ENCODE measurements at regions not wholly inside any gene's neighbourhood (a gene's known extent, or its start where the extent isn't known, plus 50 kb on each side); places are given as distances from the start of the nearest gene placed in this dataset.

DNA sequence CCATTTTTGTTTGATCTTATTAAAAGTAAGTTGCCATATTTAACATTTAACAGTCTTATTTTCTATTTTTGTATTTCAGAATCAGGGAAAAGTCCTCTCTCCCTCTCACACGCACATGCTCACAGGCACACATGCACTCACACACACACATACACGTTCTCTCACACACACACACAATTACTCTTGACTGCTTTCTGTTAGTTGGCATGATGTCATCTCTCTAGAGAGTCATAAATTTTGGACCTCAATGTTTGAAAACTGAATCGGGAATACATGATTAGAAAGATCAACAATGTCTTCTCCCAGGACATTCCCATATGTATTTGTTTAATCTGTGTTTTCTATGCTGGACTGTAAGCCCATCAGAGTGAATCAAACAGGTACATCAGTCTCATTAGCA, 165.7 kb upstream of the AHR start:
- no peak for DNase-seq

DNA sequence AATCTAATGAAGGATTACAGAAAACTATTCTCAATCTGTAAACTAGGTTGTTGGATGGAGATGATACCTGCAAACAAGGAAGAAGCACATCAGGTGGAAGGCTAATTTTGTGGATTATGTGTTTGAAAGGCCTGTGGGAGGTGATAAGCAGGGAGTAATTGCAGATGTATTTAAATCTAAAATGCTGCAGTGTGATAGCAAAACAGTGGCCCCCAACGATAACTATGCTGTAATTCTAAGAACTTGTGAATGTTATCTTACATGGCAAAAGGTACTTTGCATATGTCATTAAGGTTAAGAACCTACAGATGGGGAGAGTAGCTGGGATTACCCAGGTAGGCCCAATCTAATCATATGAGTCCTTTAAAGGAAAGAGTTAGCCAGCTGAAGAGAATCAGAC, 164.5 kb upstream of the AHR start:
- no peak for DNase-seq

DNA sequence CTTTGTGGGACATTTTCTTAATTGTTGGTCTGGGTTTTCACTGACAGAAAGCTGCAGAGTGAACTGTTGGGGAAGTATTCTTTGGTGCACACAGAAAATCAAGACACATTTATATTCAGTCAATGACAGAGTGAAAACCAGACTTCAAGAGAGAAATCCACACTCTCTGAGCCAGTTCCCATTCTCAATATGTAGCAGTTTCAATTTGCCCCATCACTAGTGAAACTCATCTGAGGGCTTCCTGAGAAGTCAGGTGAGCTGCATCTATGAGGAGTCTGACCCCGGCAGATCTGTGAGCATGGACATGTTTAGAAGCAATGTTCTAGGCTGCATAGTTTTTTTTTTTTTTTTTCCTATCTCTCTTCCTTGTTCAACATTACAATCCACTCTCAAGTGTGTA, 163.7 kb upstream of the AHR start:
- no peak for DNase-seq

DNA sequence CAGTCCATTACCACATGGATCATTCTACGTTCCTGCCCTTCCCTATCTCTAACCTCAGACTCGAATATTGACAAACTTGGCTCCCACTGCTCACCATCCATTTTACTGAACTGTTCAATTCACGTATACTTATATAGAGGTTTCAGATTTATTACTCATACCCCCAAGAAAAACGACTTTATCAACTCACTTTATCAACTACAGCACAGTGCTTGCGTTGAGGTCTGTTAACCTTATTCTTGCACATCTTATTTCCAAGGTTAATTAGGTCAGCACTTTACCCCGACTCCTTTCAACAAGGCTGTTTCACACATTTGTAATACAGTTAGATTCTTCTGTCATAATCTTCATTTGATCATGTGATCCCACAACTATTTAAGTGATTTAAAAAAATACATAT, 162.3 kb upstream of the AHR start:
- no peak for DNase-seq

DNA sequence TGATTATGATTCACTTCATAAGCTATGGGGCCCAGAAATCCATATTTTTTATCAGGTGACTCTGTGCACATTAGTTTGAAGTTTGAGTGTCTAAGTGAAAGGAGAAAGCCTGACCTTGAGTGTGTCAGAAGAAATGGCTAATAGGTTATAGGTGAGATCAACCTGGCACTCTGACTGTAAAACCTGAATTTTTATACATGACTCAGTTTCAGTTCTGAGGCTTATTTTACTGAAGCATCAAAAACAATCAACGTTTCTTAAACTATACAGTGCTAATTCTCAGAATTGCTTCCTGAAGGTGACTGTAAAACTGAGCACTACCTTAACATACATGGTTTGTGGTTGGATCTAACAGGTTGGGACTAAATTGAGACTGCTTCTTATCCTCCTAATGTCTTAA, 159.4 kb upstream of the AHR start:
- DNase-seq = no peak

DNA sequence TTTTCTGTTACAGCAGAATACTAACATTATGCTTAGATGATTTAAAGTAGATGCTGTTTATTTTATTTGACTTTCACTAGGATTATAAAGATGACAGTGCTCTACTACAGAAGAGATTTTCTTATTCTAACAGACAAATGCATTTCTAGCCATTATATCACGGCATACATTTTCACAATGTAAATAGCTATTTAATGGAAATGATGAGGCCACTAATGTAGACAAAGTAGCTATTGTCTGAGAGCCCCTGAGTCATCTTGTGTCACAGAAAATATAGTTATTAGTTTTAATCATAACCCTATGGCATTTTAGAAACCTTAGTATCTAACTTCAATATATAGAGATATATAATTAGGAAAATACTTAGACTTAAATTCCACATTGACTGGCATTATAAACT, 158.0 kb upstream of the AHR start:
- DNase-seq = no peak

DNA sequence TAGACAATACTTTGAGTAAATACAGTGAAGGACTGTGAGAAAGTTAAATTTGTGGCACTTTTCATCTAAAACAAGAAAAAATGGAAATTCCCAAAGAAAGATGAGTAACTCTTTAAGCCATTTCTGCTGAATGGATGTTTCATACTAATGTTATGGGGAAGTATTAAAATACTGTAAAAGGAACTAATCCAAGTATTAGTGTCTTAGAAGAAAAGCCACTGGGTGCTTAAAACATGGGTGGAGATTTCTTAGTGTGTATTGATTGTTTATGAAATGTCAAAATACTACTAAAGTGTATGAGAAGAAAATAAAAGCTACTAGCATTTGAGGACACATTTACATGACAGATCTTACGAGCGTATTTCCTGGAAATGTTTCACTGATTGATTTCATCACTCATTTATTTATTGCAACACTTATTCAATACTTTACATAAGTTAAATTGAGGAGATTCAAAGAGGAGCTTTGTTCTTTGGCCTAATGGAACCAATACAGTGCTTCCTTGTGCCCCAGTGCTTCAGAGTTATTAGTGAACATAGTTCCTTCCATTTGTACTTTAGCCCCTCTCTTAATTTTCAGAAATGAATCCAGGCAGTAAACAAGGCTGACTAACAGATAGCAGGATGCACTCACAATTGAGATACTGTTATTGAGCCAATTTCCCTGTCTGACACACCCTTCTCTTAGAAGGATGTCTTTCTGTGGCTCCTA, 155.5 kb upstream of the AHR start:
- DNase-seq = no peak

DNA sequence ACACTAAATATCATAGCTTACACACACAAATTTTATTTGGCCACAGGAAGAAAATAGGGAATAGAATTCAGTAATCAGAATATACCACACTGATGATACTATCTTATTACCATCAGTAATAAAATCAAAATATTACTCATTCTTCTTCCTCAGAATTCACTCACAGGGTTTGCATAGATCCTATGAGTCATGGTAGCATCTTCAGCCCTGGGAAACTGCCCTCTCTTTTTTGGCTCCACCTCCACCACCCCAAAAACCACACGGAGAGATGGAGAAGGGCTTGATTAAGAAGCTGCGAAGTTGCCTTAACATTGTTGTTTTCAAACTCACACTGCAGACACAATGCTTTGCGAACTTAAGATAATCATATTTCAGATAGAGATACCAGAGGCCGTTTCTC, 154.1 kb upstream of the AHR start:
- no peak for DNase-seq

DNA sequence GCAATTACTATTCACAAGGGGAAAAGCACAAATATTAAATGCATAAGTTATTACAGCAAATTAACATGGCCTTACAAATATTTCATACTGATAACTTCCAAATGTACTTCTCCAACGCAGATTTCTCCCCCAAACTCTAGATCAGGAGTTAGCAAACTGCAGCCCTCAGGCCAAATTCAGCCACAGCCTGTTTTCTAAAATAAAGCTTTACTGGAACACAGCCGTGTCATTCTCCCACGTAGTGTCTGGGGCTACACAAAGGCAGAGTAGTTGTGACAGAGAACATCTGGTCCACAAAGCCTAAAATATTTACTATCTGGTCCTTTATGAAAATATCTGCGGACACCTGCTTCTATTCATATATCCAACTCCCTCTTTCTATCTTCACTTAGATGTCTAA, 151.8 kb upstream of the AHR start:
- no peak for DNase-seq

DNA sequence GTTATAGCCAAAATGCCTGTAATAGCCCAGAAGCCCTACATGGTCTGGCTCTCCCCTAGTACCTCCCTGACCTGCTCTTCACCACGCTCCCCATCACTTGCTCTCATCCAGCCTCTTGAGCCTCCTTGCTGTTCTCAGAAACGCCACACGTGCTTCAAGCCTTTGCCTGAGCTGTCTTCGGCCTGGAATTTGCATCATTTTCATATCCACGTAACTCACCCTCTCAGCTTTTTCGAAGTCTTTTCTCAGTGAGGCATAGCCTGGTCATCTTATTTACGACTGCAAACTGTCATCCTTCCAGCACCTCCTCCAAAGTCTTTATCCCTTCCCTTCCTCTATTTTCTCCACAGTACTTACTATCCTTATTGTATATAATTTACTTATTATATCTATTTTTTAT, 151.0 kb upstream of the AHR start:
- DNase-seq = no peak

DNA sequence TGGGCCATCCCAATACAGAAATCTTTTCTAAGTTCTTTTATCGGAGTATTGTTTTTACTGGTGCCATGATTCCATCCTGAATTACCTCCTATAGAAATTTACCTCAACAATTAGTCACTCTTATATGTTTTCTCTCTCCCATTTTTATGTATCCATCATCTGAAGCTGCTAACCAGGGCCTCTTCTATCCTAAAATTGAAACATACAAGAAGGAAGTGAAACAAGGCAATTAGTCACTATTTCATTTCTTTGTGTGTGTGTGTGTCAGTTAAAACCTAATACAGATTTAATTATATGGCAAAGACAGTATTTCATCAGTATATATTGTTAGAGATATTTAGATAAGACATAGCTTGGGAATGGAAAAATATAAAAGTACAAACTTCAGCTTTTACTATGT, 148.4 kb upstream of the AHR start:
- no peak for DNase-seq

DNA sequence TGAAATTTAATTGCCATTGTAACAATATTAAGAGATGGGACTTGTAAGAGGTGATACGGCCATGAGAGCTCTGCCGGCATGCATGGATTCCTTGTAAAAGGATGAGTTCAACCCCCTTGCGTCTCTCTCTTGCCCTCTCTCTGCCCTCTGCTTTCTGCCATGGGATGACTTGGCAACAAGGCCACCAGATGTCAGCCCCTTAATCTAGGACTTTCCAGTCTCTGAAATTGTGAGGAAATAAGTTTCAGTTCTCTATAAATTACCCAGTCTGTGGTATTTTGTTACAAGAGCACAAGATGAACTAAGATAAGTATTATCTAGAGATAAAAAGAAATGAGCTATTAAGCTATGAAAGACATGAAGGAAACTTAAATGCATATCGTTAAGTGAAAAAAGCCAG, 145.7 kb upstream of the AHR start:
- DNase-seq = no peak

DNA sequence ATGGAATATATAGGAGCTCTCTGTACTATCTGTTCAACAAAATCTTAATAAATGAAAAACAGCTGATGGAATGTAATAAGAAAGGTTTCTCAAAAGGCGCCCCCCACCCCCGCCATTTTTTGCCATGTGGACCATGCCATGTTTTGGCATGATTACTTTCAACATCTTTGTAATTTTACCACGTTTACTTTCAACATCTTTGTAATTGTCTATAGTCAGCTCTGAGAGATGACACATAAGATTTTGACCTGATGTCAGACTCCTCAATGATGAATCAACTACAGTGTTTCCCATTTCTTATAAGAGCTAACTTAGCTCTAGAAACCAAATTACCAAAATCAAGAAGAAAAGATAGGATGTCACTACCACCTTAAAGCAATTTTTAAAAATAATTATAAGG, 144.9 kb upstream of the AHR start:
- no peak for DNase-seq

DNA sequence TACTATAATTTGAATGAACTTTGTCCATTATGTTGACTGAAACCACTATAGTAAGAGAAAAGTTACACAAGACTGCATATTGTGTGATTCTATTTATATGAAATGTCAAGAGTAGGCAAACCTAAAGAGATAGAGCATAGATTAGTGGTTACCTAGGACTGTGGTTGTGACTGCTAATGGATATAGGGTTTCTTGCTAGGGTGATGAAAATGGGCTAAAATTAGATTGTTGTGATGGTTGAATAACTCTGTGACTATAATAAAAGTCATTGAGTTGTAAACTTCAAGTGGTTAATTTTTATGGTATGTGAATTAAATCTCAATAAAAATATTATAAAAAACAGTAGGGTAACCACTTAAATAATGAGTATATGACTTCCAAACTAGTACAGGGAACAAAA, 142.9 kb upstream of the AHR start:
- DNase-seq = no peak

DNA sequence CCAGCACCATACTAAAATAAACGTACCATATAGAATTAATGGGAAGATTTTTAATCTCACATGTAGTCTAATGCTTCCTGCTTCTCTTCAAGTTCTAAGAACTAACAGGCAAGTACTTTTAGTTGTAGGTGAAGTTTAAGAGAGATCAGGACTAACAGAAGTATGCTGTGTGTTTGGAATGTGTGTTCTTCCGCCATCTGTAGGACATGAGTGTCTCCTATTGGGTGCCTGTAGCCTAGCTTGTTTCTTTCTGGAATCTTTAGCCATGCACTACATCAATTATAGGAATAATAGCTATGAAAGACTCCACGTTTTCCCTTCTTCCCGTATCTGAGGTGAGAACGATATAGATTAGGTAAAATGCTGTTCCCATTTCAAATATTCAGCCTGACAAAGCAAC, 140.2 kb upstream of the AHR start:
- no peak for DNase-seq

DNA sequence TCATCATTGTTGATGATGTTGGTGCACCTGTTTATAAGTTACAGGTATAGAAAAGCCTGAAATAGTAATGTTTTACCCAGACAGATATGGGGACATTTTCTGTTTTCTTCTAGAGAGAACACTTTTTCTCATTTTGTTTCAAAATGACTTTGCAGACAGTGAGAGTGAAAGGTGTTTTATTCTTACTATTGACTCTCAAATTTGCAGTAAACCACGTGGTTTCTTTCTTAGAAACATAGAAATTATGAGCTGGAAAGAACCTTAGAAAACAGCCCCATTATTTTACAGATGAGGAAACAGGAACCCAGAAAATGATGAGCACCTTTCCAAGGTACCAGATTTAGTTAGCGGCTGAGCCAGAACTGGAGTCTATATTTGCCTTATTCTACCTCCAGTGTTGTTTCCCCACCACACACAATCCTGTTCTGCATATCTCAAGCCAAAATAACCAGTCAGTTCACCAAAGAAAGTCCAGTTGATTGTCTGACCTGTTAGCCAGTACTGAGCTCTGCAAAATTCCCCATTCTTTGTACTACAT, 138.9 kb upstream of the AHR start:
- no peak for DNase-seq

DNA sequence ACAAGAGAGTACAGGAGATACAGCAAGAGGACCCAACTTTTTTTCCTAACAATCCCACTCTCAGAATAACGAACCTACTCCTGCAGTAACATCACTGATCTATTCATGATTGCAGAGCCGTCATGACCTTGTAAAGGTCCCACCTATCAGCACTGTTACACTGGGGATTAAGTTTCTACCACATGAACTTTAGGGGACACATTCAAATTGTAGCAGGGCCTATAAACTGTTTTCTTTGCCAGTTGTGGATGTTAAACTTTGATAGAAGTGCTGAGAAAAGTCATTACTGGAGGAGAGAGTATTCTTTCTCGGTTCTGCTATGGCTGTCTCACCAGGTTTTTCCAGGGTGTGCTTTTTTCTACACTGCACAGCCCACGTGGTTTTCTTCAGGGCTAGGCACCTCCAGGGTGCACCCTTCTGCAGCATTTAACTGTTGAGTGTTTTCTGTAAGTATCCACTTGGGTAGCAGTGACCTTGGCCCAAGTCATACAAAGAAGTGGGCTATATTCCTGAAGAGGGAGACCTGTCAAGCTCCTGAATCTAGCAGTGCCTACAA, 131.6 kb upstream of the AHR start:
- no peak for DNase-seq

DNA sequence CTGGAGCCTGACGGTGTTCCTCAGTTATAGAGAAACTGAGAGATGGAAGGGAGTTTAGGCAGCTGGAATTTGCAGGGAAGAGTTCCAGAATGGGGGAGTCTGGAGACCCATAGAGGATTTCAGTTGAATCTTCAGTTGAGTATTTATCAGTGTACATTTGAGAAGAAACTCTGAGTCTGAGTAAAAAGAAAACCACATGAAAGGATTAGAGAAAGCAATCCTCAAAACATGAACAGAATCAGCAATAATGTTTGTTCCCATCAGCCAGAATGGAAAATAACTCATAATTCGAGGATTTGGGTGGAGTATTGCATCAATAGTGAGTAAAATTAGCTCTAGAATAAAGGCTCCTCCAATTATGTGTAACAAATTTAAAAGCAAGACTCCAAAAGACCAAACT, 130.0 kb upstream of the AHR start:
- no peak for DNase-seq

DNA sequence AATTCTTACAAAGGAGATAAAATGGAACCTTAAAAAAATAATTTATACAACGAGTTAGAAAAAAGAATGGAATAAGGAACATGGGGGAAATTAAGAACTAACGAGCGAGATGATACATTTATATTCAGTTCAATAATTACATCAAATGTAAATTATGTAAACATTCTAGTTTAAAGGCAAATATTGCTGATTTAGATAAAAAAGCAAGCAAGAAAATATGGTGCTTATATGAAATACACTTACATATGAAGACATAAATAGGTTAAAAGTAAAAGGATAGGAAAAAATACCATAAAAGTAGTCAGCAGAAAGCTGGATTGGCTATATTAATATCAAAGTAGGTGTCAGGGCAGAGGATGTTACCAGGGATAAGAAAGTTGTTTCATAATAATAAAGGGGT, 127.0 kb upstream of the AHR start:
- DNase-seq = no peak

DNA sequence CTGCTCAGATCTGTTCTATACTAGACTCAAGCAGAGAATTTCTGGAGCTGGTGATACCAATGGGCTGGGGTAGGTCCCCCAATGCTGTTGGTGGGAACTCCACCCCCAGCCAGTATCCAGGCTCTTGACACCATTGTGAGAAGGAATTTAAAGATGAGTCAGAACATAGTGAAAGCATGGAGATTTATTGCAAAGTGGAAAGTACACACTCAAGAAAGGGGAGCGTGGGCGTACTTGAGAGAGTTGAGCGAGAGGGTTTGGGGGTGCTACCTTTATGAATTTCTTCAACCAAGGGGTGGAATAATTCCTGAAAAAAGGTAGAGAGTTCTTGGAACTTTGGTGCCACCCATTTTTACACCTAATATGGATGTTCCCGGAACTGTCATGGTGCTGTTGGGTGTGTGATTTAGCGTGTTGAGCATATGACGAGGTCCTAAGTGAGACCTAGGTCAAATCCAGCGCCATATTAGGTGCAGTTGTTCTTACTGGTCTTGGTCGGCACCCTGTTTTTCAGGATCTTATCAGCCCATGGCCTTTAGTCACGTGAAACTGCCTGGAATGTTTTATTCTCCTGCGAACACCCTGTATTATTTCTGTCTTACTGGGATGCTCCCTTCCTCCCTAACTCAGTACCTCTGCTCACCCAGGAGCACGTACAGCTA, 122.0 kb upstream of the AHR start:
- DNase-seq = no peak

DNA sequence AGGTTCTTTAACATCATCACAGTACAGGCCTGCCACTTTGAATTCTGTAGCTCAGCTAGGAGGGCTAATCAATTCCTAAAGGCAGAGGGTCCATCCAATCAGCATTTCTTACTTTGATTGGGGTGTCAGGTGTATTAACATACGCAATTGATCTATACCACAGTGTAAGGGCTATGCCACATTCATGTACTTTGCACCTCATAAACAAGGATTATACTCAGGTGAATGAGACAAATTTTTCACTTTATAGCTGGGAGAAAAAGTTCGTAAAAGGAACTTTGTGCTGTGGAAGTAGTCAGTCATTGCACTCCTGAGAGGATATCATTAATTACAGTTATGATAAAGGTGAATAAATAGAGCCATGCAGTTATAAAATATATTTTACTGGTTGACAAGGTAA, 119.9 kb upstream of the AHR start:
- DNase-seq = no peak

DNA sequence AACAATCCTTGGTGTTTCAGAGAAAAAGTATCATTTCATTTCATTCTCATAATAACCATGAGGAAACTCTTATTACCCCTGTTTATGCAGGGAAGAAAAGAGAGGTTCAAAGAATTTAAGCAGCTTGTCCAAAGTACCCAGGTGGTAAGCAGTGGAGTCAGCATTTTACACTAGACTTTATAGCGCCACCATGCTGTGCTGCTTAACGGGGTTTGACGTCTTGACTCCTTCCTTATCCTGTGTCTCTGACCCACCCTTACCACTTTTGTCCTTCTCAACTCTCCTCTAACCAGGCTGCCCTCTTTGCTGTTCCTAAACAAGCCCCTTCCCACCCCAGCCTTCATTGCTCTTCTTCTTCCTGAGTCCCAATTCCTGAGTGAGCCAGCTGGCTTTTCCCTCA, 117.0 kb upstream of the AHR start:
- no peak for DNase-seq

DNA sequence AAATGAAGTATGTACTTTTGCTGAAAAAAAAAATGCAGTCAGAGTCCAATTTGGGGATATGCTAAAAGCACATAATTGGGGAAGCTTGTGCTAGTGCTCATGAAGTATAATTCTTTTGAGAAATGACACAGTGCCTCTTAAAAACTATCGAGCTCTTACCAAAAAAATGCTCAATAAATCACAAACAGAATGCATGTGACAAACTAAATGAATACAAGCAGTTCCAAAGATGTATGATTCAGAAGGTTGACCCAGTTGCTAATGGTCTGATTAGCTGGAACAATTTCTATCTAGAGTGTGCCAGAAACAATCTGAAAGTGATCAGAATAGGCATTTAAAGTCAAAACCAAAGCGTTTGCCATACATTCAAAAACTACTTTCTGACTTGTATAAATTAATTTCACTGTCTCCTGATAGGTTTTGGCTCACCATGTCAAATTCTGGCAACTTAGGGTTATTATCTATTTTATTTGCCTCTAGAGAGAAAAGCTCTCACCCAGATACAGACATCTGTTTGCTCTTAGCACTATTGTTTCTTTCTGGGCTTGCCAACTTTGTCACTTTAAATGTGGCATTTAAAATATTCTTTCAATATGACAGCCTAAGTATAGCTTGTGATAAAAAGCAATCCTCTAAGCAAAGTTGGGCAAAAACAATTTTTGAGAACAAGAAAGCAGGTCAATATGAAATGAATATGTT, 114.7 kb upstream of the AHR start:
- no peak for DNase-seq

All from NCI-H2029 (cell line).